Brain microvascular endothelial cell (primary cell): ENCODE measurements at regions not wholly inside any gene's neighbourhood (a gene's known extent, or its start where the extent isn't known, plus 50 kb on each side); places are given as distances from the start of the nearest gene placed in this dataset.

Experiments used
- DNase-seq: peaks from one replicate; pipeline ENCODE4 v3.0.0-alpha.2; 2020
- H3K27ac ChIP-seq: fragments of 250-450 bp; sonication (Bioruptor Pico); 2 replicates; pipeline ENCODE4 v1.5.1; 2020; ENCODE audit warnings: mild to moderate bottlenecking, moderate library complexity
- H3K27me3 ChIP-seq: fragments of 250-450 bp; sonication (Bioruptor Pico); replicated peaks from 2 replicates; pipeline ENCODE4 v1.5.1; 2020; ENCODE audit warnings: mild to moderate bottlenecking
- H3K36me3 ChIP-seq: fragments of 250-450 bp; sonication (Bioruptor Pico); replicated peaks from 2 replicates; pipeline ENCODE4 v1.5.1; 2020; ENCODE audit warnings: mild to moderate bottlenecking
- H3K4me3 ChIP-seq: 2 replicates; pipeline ENCODE4 v1.5.1; 2011; ENCODE audit warnings: low read depth, mild to moderate bottlenecking, control low read depth, low read length, moderate library complexity
- CTCF ChIP-seq: IDR thresholded peaks from 2 replicates; pipeline ENCODE4 v1.5.1; 2011; ENCODE audit warnings: low read depth, mild to moderate bottlenecking, moderate library complexity, low read length, control low read depth, inconsistent platforms; ENCODE audit errors: missing control alignments
- in situ Hi-C: cut with HindIII; loops from 2 replicates; pipeline ENCODE4 v1.10.0; 2017; ENCODE audit warnings: low sequenced_read_pairs, low pct_ligation_motif_present

- Histone ChIP-seq H3K27ac (no peak overlapping the region), H3K27me3 (no peaks in the 10 kb centered on the region), H3K4me3 (no peak overlapping the region), H3K36me3 (no peaks in the 10 kb centered on the region)
- TF ChIP-seq CTCF: no peak
- DNase-seq: no peak
- in situ Hi-C loops: no loop called here
Measured at GRCh38 chr10:35913628-35914027, 271.5 kb upstream of the FZD8 start.

GRCh38 chr10:35912615-35913569 is 270.8 kb upstream of the FZD8 start:
- Histone ChIP-seq H3K36me3 (no peaks in the 10 kb centered on the region), H3K4me3 (no peak overlapping the region), H3K27ac (no peak overlapping the region), H3K27me3 (no peaks in the 10 kb centered on the region)
- no peak for TF ChIP-seq CTCF
- no peak for DNase-seq
- in situ Hi-C loops: no loop called here

GRCh38 chr10:35911954-35912353 is 269.9 kb upstream of the FZD8 start:
- Histone ChIP-seq H3K27ac (no peak overlapping the region), H3K27me3 (no peaks in the 10 kb centered on the region), H3K36me3 (no peaks in the 10 kb centered on the region), H3K4me3 (no peak overlapping the region)
- DNase-seq: no peak
- TF ChIP-seq CTCF: no peak
- in situ Hi-C loops: no loop called here

GRCh38 chr10:35911233-35911632 is 269.1 kb upstream of the FZD8 start:
- in situ Hi-C loops: no loop called here
- Histone ChIP-seq H3K27ac (no peak overlapping the region), H3K27me3 (no peaks in the 10 kb centered on the region), H3K4me3 (no peak overlapping the region), H3K36me3 (no peaks in the 10 kb centered on the region)
- no peak for DNase-seq
- no peak for TF ChIP-seq CTCF

GRCh38 chr10:35910234-35910633 is 268.1 kb upstream of the FZD8 start:
- peak; percentile 83 for DNase-seq
- Histone ChIP-seq H3K27ac (peak overlapping the region; percentile 20), H3K4me3 (no peak overlapping the region), H3K27me3 (no peaks in the 10 kb centered on the region), H3K36me3 (no peaks in the 10 kb centered on the region)
- in situ Hi-C loops: no loop called here
- no peak for TF ChIP-seq CTCF

- TF ChIP-seq CTCF: no peak
- no peak overlapping the region for H3K4me3 ChIP-seq
- DNase-seq: no peak
- no peak overlapping the region for H3K27ac ChIP-seq
- H3K27me3 ChIP-seq: no peaks in the 10 kb centered on the region
- no peaks in the 10 kb centered on the region for H3K36me3 ChIP-seq
- in situ Hi-C loops: no loop called here
Measured at GRCh38 chr10:35909121-35909720, 267.1 kb upstream of the FZD8 start.
